NCI-H2171 (cell line): ENCODE measurements at regions not wholly inside any gene's neighbourhood (a gene's known extent, or its start where the extent isn't known, plus 50 kb on each side); places are given as distances from the start of the nearest gene placed in this dataset.

ENCODE experiments used
- DNase-seq: peaks from one replicate; lab custom pipeline; 2025; lab: John Stamatoyannopoulos, UW

- no peak for DNase-seq
Observed at GRCh38 chr5:61910771-61911170, 395.2 kb upstream of the KIF2A start.

GRCh38 chr5:61912559-61912958 is 393.4 kb upstream of the KIF2A start:
- no peak for DNase-seq

- no peak for DNase-seq
Observed at GRCh38 chr5:61915646-61916045, 390.4 kb upstream of the KIF2A start.

- no peak for DNase-seq
Observed at GRCh38 chr5:61916621-61917620, 389.1 kb upstream of the KIF2A start.

GRCh38 chr5:61918611-61919010 is 387.4 kb upstream of the KIF2A start:
- DNase-seq: no peak

- DNase-seq: peak; percentile 59
Observed at GRCh38 chr5:61919920-61920319, 386.1 kb upstream of the KIF2A start.

- no peak for DNase-seq
Observed at GRCh38 chr5:61924251-61924650, 381.8 kb upstream of the KIF2A start.

GRCh38 chr5:61926911-61927310 is 379.1 kb upstream of the KIF2A start:
- DNase-seq: no peak

- DNase-seq: no peak
Observed at GRCh38 chr5:61931236-61931635, 374.8 kb upstream of the KIF2A start.

- peak; percentile 37 for DNase-seq
Observed at GRCh38 chr5:61933787-61934626, 372.0 kb upstream of the KIF2A start.

- no peak for DNase-seq
Observed at GRCh38 chr5:61941637-61942036, 364.4 kb upstream of the KIF2A start.

GRCh38 chr5:61942462-61943049 is 363.4 kb upstream of the KIF2A start:
- DNase-seq: no peak

GRCh38 chr5:61943713-61944112 is 362.3 kb upstream of the KIF2A start:
- DNase-seq: no peak

- DNase-seq: no peak
Observed at GRCh38 chr5:61948151-61948550, 357.9 kb upstream of the KIF2A start.

- no peak for DNase-seq
Observed at GRCh38 chr5:61949054-61949678, 356.8 kb upstream of the KIF2A start.

GRCh38 chr5:61949679-61950435 is 356.1 kb upstream of the KIF2A start:
- DNase-seq: no peak

- no peak for DNase-seq
Observed at GRCh38 chr5:61951295-61951694, 354.7 kb upstream of the KIF2A start.

- DNase-seq: no peak
Observed at GRCh38 chr5:61953913-61954312, 352.1 kb upstream of the KIF2A start.

- DNase-seq: no peak
Observed at GRCh38 chr5:61964201-61964600, 341.8 kb upstream of the KIF2A start.

GRCh38 chr5:61965069-61965468 is 340.9 kb upstream of the KIF2A start:
- DNase-seq: no peak

- DNase-seq: no peak
Observed at GRCh38 chr5:61965490-61965889, 340.5 kb upstream of the KIF2A start.
